HG02642 (cell line): ENCODE measurements at regions not wholly inside any gene's neighbourhood (a gene's known extent, or its start where the extent isn't known, plus 50 kb on each side); places are given as distances from the start of the nearest gene placed in this dataset.
A peak's percentile ranks its signal among the peaks of the same experiment; 100 is the strongest.
"Not testable (repeated sequence)": the region's sequence is repeated elsewhere in the genome, so short reads cannot be mapped to it uniquely, and the experiment has no call there.

Experiments
- ATAC-seq: cut with Tn5 transposase; IDR thresholded peaks from one replicate; pipeline ENCODE4 v1.9.1; 2021; ENCODE audit warnings: mild to moderate bottlenecking; ENCODE audit not compliant: unreplicated experiment, poor library complexity

DNA sequence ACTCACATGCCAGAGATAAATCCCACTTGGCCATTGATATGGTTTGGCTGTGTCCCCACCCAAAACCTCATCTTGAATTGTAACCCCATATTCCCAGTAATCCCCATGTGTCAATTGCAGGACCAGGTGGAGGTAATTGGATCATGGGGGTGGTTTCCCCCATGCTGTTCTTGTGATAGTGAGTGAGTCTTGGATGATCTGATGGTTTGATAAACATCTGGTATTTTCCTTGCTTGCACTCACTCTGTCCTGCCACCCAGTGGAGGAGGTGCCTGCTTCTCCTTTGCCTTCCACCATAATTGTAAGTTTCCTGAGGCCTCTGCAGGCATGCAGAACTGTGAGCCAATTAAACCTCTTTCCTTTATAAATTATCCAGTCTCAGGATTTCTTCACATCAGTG, 50.4 kb upstream of the B3GAT2 start:
- ATAC-seq: not testable (repeated sequence)

- ATAC-seq: no peak
Measured at GRCh38 chr6:71011871-71012371, 55.1 kb upstream of the B3GAT2 start.

DNA sequence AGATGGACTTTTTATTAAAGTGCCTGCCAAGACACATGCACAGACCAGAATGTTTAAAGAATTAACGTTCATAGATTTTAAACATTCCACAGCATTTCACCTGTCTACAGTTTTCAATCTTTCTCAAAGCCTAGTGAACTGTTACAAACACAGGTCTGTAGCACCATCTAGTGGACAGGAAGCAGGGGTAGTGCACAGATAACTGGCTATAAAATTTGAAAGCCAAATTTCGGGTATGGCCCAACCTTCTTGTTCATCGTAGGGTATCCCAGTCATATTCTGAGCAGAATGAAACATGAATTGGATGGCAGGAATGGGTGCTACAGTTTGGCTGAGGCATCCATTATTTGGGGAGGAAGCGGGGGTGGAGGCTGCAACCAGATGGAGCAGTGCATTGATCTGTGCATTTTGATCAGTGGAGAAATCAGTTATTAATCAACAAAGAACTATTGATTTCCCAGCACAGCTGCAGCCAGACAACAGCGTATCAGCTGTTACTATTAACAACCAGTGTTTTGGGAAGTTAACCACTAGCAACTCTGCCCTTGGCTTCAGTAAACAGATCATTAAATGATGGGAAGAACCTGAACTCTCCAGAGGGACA, 56.1 kb upstream of the B3GAT2 start:
- ATAC-seq: peak; percentile 84

DNA sequence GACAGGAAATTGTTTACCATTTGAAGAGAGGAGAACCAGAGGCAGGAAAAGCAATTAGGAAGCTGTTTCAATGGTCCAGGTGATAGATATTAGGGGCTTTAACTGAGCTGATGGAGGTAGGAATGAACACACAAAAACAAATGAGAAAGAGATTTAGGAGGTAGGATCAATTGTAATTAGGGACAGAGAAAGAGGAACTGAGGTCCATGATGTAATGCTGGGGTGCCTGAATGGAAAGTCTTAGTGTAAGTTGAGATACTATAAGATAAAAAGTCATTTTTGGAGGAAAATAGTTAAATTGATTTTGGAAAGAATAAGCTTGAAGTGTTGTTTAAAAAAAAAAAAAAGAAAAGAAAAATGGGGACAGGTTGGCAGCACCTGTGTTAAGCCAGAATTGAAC, 58.5 kb upstream of the B3GAT2 start:
- ATAC-seq: no peak

DNA sequence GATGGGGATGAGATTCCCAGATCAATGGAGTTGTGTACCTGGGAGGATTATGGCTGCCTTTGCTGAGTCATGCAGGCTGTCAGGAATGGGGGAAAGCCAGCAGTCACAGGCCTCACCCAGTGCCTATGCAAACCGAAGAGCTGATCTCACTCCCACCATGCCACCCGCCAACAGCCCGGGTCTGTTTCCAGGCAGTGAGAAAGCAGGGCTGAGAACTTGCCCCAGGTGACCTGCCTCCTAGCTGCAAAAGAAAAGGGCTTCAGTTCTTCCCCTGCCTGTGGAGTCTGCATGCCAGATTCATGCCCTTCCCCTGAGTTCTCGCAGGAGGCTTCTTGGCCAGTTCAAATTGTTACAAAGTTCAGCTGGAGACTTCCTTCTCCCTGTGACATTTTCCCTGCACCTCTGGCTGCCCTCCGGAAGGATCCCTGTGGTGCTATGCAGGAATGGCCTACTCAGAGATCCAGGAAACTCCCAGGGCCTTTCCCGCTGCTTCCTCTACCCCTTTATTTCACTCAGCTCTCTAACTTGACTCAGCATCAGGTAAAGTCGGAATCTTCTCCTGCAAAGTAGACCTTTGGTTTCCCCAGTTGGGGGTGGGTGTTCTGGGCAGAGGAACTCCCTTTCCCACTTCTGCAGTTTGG, 71.5 kb upstream of the B3GAT2 start:
- ATAC-seq: no peak

DNA sequence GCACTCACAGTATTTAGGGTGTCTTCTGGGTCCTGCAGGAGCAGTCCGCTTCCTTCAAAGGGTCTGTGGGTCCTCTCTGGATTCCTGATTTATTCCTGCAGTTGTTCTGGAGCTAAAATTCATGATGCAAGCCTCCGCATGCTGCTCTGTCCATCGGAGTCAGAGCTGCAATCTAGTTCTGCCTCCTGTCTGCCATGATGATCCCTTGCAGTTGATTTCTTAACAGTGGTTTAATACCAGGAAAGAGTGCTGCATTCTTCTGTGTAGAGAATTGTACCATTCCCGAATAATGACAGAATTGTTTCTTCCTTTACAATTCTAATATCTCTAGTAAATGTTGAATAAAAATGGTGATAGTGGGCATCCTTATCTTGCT, 72.0 kb upstream of the B3GAT2 start:
- no peak for ATAC-seq

- ATAC-seq: no peak
Measured at GRCh38 chr6:71029555-71029954, 72.7 kb upstream of the B3GAT2 start.

GRCh38 chr6:71031912-71032311, 75.1 kb upstream of the B3GAT2 start:
- ATAC-seq: no peak

DNA sequence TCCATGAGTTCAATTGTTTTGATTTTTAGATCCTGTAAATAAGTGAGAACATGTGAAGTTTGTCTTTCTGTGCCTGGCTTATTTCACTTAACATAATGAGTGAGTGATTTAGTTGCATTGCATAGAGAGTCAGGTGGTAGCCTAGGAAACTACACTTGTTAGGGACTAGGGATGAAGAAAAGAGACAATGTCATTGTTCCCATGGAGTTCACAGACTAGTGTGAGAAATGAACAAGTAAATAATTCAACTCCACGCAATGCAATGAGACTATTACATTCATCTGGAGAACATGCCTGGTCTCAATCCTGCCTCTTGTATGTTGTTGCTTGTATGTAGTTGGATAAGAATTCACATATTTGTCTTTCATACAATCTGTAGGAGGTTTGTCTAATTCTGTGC, 76.3 kb upstream of the B3GAT2 start:
- ATAC-seq: no peak

GRCh38 chr6:71033890-71034289, 77.0 kb upstream of the B3GAT2 start:
- no peak for ATAC-seq

DNA sequence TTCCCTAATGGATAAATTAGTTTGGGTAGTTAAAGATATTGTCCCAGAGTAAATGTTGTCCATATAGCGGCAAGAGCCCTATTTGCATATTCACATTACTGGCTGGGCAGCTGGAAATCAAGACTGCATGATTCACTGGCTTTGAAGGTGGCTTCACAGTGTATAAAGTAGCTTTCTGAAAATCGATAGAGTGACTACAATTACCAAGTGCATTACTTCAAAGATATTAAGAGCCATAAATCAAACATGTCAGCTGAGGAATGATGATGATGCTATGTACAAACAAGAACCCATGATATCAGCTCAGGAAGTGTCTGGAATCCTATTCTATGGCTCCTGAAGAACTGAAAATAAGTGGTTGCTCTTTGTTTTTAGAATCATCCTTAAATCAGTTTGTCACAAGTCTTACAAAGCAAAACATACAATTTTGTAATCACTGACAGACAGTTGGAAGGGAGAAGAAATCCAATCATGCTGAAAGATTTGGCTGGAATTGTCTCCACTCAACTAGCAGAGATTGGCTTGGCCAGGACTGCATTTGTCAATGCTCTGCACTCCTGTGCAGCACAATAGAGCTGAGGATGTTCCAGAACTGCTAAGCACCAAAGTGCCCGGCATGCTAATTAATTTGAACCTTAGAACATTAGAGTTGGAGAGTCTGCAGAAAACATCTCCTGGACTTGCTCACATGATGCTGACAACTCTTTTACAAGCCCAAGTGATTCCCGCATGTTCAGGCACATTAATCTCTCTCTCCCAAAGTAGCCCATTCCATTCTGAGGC, 77.9 kb upstream of the B3GAT2 start:
- no peak for ATAC-seq

- ATAC-seq: no peak
Measured at GRCh38 chr6:71035871-71036270, 79.0 kb upstream of the B3GAT2 start.

DNA sequence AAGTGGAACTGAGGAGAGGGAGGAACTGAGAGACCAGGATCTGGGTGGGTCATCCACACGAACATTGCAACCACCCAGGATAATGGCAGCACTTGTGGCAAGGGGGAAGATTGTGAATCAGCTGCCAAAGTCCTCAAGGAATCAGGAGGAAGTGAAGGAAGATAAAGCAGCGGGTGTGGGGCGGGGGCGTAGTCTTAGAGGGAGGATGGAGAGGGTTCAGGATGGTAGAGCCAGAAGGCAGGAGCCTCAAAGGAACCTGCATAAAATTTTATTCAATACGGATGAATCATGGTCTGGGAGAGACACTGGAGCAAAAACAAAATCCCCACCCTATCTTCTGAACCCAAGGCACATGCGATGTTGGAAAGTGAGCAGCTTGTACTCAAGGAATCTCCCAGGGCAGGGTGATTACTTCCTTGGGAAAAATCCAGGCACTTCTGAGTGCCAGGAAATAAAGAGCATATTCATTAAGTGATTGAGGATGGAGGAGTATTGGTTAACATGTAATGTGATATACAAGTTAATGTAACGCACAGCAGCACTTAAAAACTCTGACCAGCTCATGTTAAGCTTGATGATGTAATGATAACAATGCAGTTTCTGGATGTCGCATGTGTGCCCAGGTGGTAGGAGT, 82.0 kb upstream of the B3GAT2 start:
- ATAC-seq: no peak

- ATAC-seq: no peak
Measured at GRCh38 chr6:71040043-71040442, 83.2 kb upstream of the B3GAT2 start.

DNA sequence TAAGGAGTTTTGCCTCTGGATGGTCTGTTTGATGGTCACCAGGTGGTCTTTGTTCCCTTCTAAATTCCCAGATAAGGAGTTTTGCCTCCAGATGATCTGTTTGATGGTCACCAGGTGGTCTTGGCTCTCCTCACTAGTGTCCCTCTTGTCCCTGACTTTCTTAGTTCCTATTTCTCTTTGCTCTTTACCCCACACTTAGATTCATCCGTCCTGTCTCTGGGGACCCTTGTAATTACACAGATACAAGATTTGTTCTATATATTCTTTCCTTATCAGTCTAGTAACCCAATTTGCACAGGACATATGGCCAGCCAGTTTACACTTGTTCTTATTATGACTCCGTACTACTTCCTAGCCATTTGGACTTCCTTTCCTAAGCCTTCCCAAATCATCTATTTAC, 84.0 kb upstream of the B3GAT2 start:
- ATAC-seq: no peak

GRCh38 chr6:71043902-71044301, 87.0 kb upstream of the B3GAT2 start:
- ATAC-seq: no peak

- no peak for ATAC-seq
Measured at GRCh38 chr6:71044753-71045152, 87.9 kb upstream of the B3GAT2 start.

- ATAC-seq: no peak
Measured at GRCh38 chr6:71045296-71045695, 88.4 kb upstream of the B3GAT2 start.

DNA sequence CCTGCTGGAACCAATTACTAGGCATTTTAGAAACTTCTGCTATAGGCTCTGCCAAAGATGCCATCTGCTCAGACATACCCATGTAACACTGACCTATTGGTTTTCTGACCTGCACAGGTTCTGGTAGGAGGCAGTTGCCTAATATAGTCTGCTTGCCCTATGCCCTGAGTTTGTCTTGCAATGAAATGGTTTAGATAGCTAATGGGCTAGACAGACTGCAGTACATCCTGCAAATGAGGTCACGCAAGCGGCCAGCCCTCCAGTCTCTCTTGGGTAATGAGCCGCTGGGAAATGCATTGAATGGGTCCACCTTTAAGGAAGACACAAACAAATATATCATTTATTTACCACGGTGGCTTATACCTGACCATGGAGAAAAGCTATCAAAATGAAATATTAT, 90.6 kb upstream of the B3GAT2 start:
- no peak for ATAC-seq

DNA sequence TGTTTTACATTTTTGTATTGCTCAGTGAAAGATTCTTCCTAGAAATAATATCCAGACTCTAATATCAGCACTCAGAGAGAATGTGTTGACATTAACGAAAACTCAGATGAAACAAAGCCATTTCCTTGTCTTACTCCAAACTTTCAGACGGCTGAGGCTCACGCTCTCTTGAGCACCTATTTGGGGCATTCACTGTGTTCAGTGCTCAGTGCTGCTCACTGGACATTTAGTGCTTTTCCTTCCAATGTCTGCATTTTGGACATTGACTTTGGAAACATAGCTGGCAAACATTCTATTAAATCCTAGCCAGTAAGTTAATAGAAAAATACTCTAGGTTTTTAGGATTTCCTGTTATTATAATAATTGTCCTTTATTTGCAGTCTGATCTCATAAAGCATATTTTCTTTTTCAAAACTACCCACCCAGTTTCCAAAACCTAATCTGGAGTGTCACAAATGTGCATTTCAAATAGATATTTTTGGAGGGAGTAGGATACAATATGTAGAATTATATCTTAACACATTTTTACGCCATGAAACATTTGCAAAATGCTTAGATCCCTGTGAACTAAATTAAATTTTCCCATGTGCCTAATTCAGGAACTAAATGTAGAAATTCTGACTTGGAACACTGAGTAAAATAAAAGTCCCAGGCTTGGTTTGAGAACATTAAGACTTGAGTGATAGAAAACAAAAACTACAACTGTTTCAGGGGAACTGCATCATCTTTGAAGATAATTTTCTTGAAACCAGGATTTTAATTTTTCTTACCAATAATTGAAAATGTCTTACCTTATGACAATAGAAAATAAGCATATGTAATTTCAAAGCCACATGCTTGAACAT, 91.7 kb upstream of the B3GAT2 start:
- no peak for ATAC-seq
